GM18526 (cell line): ENCODE measurements at regions not wholly inside any gene's neighbourhood (a gene's known extent, or its start where the extent isn't known, plus 50 kb on each side); places are given as distances from the start of the nearest gene placed in this dataset.

ENCODE experiments used
- POLR2A ChIP-seq: IDR thresholded peaks from 3 replicates; pipeline ENCODE4 v1.6.1; 2011; ENCODE audit not compliant: insufficient read length; ENCODE audit errors: extremely low read depth

DNA sequence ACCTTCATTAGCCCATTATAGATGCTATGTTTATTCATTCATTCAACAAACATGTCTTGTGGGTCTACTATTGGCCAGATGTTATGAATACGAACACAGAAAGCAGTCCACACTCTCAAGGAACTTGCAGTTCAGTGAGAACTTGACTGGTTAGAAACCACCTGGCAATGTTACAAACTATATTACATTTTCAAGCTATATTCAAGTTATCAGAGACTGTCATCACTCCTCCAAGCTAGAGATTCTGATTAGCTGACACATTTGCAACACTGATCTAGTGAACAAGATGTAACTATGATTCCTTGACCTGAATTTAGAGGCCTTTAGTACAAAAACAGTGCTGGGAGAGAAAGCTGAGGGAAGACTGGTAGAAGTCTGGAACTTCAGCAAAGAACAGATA, 170.7 kb upstream of the EEA1 start:
- TF ChIP-seq POLR2A = no peak

DNA sequence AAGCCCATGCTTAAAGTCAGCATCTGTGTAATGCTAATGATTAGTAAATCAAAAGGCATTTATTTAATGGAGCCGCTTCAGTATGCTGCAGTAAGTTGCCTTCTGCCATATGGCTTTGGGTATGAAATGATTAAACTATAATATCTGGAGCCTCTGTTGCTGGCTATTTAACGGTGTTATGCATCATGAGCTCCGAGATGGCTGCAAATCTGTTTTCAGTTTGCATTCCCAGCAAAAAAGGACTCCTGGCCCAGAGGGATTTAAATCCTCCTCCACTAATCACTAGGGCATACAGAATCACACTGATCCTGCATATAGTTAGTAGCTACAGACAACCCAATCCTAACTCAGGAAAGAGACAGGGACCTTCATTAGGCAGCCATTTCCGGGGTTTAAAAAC, 171.5 kb upstream of the EEA1 start:
- no peak for TF ChIP-seq POLR2A

DNA sequence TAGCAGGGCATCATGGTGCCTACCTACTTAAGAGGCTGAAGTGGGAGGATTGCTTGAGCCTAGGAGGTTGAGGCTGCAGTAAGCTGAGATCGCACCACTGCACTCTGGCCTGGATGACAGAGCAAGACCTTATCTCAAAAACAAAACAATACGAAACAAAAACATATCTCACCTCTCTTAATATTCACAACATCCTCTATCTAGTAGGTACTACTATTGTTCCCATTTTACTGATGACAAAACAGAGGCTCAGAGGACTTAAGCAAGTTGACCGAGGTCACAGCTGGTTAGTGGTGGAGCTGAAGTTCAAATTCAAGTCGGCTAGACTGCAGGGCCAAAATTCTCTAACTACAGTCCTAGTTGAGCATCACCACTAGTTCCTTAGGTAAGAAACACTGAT, 172.3 kb upstream of the EEA1 start:
- TF ChIP-seq POLR2A = no peak

DNA sequence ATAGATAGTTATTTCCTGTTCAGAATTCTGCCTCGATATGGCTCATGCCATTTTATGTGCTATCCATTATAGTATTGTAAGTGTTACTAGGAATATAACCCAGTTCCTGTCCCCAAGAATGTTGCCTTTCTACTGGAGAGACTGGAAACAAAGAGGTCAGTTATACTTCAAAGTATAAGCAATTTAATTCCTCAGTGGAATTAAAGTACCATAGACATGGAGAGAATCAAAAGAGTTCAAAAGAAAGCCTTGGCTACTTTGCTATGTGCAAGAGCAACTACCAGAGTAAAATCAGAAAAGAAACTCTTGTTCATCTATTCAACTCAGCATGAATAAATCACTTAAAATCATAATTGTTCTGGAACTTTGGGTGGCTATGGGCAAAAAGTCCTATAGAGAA, 173.2 kb upstream of the EEA1 start:
- no peak for TF ChIP-seq POLR2A

DNA sequence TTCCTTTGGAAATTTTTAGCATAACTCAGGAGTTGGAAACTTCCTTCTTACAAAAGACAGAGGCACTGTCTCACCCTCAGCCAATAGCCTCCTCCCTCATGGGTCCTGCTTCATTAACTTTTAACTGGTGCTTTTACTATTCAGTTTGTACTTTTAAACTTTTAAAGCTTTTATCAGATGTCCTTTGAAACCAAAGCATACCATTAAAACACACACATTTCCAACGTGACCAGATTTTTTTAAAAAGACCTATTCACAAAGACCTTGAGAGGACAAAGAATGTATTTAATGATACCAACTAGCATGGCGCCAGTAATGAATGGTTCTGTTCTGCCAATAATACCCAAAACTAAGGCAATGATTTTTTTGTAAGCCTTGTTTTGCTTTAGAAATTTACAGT, 173.6 kb upstream of the EEA1 start:
- TF ChIP-seq POLR2A = no peak

DNA sequence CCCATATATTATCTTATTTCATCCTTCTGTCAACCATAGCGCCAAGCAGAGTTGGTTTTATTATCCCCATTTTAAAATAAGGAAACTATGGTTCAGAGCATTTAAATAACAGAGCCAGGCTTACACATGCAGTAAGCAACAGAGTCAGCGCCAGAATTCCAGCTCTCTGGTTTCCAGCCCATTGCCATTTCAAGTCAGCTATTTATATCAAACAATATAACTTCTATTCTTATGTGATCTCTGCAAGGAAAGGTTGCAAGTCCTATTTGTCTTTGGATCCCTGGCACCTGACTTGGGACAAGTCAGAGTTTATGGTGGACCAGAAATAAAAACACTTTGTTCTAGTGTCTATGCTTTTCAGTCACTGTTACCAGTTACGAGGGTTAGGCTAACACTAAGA, 174.1 kb upstream of the EEA1 start:
- TF ChIP-seq POLR2A = no peak

DNA sequence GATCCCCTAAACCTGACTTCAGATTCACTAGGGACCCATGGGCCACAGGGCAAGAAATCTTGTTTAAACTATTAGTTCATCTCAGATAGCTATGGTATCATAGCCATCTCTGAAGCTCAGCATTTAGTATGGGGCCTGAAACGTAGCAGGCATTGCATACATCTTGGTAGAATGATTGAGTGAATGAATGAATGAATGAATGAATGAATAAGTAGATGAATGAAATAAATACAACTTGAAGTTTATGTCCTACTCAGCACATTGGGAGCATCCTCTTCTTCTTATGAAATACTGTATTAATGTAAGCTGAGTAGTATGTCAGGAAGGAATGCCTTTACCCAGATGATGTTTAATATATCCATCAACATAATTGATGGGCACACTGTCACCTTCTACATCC, 175.4 kb upstream of the EEA1 start:
- TF ChIP-seq POLR2A = no peak

DNA sequence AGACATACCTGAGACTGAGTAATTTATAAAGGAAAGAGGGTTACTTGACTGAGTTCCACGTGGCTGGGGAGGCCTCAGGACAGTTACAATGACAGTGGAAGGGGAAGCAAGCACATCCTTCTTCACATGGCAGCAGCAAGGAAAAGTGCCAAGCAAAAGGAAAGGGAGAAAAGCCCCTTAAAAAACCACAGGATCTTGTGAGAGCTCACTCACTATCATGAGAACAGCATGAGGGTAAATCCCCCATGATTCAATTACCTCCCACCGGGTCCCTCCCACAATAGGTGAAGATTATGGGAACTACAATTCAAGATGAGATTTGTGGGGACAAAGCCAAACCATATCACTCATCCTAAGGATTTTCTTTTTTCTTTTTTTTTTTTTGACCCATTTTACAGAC, 177.8 kb upstream of the EEA1 start:
- TF ChIP-seq POLR2A = no peak

DNA sequence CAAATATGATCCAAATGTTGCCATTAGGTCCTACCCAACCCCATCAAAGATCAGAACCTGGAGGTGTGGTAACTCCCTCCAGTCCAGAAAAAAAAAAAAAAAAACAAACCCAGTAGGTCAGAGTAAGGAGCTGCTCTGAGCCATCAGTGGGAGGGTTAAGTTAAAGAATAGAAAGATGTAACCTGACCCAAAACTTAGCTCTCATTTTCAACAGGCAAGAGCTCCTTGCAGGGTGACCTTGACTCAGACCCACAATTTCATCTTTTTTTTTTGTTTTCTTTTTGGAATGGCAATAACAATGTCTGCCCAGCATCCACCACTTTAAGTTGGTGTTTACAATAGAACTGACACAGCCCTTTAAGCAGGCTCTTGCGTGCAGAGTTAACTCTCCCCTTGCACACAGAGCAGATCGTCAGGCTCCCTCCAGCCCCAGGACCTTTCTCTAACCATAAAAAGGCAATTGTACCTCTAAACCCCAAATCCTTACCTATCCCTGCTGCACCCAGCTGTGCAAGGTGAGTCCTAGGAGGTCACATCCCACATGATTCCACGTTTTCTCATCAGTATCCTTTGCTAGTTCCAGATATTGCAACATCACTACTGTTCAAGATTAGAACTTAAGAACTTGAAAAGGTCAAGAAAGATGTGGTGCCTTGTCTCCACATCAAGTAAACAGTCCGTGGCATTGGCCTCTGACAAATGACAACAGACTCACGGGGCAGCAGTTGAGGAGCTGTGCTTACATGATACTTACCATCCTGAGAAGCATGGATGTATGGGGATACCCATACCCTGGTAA, 178.6 kb upstream of the EEA1 start:
- TF ChIP-seq POLR2A = no peak

DNA sequence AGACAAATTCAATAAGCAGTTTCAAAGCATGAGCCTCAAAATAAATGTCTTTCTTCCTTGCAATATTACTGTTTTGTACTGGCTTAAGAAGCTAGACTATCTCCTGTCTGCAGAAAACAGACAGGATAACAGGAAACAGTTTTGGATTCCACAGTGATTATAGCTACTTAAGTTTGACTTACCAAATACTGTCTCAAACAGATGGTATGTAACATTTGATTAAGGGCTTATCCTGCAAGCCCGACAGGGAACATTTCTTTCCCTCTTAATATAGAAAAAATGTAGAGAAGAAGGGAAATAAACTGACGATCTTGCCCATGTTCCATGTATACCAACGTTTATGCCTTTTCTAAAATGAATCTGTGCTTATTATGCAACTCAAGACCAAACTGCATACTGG, 179.9 kb upstream of the EEA1 start:
- no peak for TF ChIP-seq POLR2A

DNA sequence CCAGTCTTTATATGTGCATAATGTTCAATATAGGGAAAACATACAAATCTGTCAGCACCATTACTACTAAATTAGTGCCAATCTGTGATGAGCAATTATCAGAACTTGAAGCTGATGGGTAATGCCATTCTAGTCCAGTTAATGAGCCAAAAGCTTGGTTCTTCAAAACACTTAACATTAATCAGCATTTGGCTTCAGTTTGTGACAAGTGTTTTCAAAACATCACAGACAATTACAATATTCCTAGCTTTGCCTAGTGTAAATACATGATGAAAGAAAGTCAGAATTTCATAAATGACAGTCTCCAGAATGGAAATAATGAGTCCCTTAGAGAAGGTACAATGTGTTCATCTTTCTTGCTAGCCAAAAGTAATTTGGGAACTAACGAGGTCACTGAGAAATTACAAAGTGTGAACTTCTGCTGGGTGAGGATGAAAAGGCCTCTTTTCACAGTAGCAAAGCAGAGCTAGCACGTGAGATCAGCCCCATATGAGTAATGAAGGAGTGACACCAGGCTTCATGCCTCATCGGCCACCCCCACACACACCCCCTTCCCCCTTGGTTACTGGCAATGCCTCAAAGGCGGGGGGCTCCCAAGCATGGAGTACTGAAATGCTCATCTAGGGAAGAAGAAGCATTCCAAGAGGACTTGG, 180.6 kb upstream of the EEA1 start:
- no peak for TF ChIP-seq POLR2A

DNA sequence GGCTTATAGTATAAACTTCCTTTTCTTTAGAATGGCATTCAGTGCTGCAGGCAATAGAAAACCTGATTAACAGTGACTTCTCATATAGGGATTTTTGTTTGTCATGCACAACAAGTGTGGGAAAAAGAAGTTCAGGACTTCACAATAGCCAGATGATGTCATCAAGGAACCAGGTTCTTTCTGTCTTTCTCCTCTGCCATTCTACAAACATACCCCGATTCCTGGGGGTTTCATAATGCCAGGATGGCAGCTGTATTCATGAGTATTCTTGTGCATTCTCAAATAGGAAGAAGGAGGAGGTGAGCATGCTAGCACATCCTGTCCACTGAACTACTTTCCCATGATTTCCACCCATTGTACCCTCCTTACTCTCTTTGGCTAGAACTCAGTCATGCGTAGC, 182.7 kb upstream of the EEA1 start:
- no peak for TF ChIP-seq POLR2A

DNA sequence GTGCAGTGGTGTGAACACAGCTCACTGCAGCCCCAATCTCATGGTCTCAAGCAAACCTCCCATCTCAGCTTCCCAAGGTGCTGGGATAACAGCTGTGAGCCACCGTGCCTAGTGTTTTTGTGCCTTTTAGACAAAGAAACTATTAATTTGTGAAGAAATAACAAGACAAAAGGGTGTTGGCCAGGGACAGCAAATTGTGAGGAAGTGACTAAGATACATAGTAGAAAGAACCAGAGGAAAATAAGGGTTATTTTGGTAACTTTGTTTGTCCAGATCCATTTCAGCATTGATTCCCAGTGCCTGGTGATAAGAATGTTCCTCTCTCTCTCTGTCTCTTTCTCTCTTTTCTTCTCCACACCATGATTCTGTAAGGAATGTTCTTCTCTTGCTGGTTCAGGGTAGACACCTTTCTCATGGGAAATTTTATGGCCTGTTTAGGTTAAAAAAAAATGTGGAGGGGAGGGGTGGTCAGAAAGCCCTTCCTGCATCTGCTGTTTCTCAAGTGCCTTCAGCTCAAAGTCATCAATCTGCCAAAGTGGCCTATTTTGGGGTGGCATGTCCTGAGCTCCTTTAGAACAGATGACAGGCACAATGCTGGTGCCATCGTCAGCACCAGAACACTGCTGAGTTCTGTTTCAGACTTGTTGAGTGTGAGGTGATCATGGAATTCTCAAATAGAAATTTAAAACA, 184.4 kb upstream of the EEA1 start:
- no peak for TF ChIP-seq POLR2A

DNA sequence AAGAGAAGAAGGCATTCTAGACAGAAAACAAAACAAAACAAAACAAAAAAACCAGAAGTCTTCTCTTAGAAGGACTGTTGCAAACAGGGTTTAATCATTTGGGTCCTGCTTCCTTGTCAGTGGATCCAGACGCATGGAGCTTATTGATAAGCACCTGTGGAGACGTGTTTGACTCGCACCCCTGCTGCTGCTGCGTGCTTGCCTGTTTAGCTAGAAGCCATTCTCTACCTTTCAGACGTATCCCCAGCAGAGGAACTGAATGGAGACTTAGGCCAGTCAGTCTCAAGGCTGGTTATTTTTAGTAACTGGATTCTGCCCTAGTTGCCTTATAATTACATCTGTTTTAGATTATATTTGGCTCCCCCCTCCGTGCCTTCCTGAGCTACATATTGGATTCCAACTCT, 186.1 kb upstream of the EEA1 start:
- TF ChIP-seq POLR2A = no peak

DNA sequence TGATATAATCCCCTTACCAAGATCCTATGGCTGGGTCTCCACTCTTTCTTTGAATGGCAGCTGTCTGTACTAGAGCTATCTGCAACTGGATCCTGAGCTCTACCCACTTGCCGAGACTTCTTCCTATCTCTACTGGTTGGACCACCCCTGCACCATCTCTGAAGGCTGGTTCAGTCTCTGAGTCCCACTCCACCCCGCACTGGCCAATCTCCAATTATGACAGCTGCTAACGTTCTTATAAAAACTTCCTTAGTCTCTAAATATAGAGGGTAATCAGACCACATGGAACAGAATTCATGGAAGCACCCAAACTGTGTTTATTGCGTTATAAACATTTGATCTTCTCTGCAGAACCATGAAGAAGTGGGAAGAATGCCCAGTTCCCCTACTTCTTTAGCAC, 186.6 kb upstream of the EEA1 start:
- TF ChIP-seq POLR2A = no peak

DNA sequence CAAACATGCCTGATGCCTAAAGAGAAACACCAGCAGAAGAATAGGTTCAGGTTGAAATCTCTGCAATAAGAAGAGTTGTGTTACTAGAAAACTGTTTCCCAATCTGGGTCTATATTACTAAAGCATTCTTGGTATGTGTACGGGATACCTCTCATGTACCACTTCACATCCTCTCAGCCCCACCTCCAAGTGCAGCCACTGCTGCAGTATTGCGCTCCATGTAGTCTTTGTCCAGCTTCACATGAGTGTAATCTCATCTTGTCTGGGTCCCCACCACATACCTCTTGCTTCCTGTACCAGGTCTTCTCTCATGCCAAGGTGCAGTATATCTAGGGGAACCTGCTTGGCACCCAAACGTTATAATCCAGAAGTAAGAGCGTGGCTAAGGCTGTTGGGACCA, 187.5 kb upstream of the EEA1 start:
- TF ChIP-seq POLR2A = no peak
